Gastrocnemius medialis (tissue), 4 donors: ENCODE measurements at regions not wholly inside any gene's neighbourhood (a gene's known extent, or its start where the extent isn't known, plus 50 kb on each side); places are given as distances from the start of the nearest gene placed in this dataset.

ENCODE experiments used
- ATAC-seq, 2 donors: fragments of 150-250 bp; one replicate each; pipeline ENCODE4 v1.9.1; 2016
- DNase-seq, 2 donors: peaks; one replicate each; pipeline ENCODE4 v3.0.0-alpha.2; 2019
- H3K27ac ChIP-seq, 4 donors: fragments of 200-600 bp; sonication (generic); 1 replicate in 1 of 4; 2 replicates in 3 of 4; pipeline ENCODE4 v1.5.1; 2016 to 2018; ENCODE audit warnings: mild to moderate bottlenecking in 2 of 4, moderate library complexity in 1 of 4
- H3K27me3 ChIP-seq, 3 donors: fragments of 200-600 bp; sonication (generic) in 2 of 3; 1 replicate in 1 of 3; 2 replicates in 2 of 3; pipeline versions ENCODE4 v1.5.1 to v1.6.0; 2016 to 2019; ENCODE audit warnings: mild to moderate bottlenecking in 1 of 3, moderate library complexity in 1 of 3
- H3K36me3 ChIP-seq, 2 donors: fragments of 200-600 bp; sonication (generic) in 1 of 2; one replicate each; pipeline ENCODE4 v1.5.1; 2017 to 2018
- H3K4me1 ChIP-seq, 2 donors: fragments of 200-600 bp; sonication (generic) in 1 of 2; one replicate each; pipeline ENCODE4 v1.5.1; 2016 to 2017; ENCODE audit warnings: mild to moderate bottlenecking in 2 of 2
- H3K4me3 ChIP-seq, 4 donors: fragments of 200-600 bp; sonication (generic) in 3 of 4; 1 replicate in 1 of 4; 2 replicates in 3 of 4; pipeline ENCODE4 v1.5.1; 2016 to 2019; ENCODE audit warnings: mild to moderate bottlenecking in 2 of 4
- H3K9me3 ChIP-seq, 3 donors: fragments of 200-600 bp; sonication (generic) in 2 of 3; 1 replicate in 1 of 3; 2 replicates in 2 of 3; pipeline ENCODE4 v1.5.1; 2016 to 2019
- POLR2A ChIP-seq, 2 donors: fragments of 450-650 bp; IDR thresholded peaks; one replicate each; pipeline ENCODE4 v1.6.1; 2017; ENCODE audit warnings: antibody characterized with exemption in 2 of 2, mild to moderate bottlenecking in 2 of 2, moderate library complexity in 2 of 2
- in situ Hi-C, 4 donors: fragments of 200-750 bp; cut with MboI; loops; one replicate each; pipeline versions ENCODE4 v1.15.0 to v1.8.0; 2017; ENCODE audit warnings: low sequenced_read_pairs in 4 of 4
- intact Hi-C: fragments of 100-400 bp; cut with DNase I; formaldehyde crosslinking; loops from one replicate; pipeline ENCODE4 v1.15.1; 2023; ENCODE audit warnings: low total_unique reads
- TF ChIP-seq, protein P1 (sequence below), 5 experiments: fragments of 450-650 bp in 3 of 5; fragments of 200-600 bp in 2 of 5; sonication (generic) in 2 of 5; IDR thresholded peaks in 4 of 5; conservative IDR thresholded peaks in 1 of 5; 1 replicate in 4 of 5; 2 replicates in 1 of 5; pipeline ENCODE4 v1.5.1; 2016 to 2019; ENCODE audit warnings: antibody characterized with exemption in 5 of 5, mild to moderate bottlenecking in 3 of 5, moderate library complexity in 3 of 5

DNA sequence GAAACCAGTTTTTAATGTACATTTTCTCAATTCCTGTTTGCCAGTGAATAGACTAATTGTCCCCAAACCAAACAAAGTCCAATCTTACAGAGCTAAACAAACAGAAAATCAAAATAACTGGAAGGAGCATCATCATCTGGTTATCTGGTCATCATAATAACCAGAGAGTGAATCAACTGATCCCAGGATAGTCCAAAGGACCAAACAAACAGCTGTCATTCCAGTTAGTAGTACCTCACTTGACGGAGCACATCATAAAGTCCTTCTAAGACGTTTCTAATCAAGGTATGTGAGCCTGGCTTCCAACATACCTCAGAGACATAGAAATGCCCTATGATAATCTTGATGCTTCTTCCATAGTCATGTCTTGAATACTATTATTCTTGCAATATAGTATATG is 240.5 kb downstream of the LTN1 start:
- Histone ChIP-seq H3K27ac (no peak overlapping the region), H3K9me3 (no peaks in the 10 kb centered on the region), H3K27me3 (no peaks in the 10 kb centered on the region), H3K4me3 (no peak overlapping the region), H3K4me1 (peaks cover 0 to 9% of the 10 kb centered on the region in 2 donors), H3K36me3 (no peaks in the 10 kb centered on the region)
- in situ Hi-C loops (no loop called here), intact Hi-C loops (no loop called here)
- DNase-seq (no peak), ATAC-seq (no peak)
- no peak for TF ChIP-seq POLR2A (IDR thresholded peaks at IDR 0.05)
- TF ChIP-seq, protein P1, sequence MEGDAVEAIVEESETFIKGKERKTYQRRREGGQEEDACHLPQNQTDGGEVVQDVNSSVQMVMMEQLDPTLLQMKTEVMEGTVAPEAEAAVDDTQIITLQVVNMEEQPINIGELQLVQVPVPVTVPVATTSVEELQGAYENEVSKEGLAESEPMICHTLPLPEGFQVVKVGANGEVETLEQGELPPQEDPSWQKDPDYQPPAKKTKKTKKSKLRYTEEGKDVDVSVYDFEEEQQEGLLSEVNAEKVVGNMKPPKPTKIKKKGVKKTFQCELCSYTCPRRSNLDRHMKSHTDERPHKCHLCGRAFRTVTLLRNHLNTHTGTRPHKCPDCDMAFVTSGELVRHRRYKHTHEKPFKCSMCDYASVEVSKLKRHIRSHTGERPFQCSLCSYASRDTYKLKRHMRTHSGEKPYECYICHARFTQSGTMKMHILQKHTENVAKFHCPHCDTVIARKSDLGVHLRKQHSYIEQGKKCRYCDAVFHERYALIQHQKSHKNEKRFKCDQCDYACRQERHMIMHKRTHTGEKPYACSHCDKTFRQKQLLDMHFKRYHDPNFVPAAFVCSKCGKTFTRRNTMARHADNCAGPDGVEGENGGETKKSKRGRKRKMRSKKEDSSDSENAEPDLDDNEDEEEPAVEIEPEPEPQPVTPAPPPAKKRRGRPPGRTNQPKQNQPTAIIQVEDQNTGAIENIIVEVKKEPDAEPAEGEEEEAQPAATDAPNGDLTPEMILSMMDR (IDR thresholded peaks at IDR 0.05 in 4 of 5, conservative IDR thresholded peaks at IDR 0.05 in 1 of 5) = no peak

DNA sequence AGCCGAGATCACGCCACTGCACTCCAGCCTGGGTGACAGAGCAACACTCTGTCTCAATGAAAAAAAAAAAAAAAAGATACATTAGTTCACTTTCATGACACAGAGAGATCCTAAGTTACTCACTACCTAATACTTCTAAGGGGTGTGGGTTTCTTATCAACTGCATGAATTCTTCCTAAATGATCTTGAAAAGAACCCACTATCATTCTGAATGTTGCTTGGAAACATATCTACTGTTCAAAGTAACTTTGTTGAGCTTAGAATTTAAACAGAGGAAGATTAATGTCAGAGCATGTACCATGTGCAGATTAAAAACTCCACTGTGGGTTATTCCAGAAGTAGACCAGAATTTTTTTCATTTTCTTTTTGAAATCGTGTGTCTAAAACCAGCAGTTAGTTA is 241.5 kb downstream of the LTN1 start:
- Histone ChIP-seq H3K36me3 (no peaks in the 10 kb centered on the region), H3K27me3 (no peaks in the 10 kb centered on the region), H3K9me3 (no peaks in the 10 kb centered on the region), H3K27ac (no peak overlapping the region), H3K4me1 (peaks cover 0 to 9% of the 10 kb centered on the region in 2 donors), H3K4me3 (no peak overlapping the region)
- no peak for DNase-seq
- in situ Hi-C loops = no loop called here
- no peak for ATAC-seq
- TF ChIP-seq, protein P1 (IDR thresholded peaks at IDR 0.05 in 4 of 5, conservative IDR thresholded peaks at IDR 0.05 in 1 of 5) = no peak
- no peak for TF ChIP-seq POLR2A (IDR thresholded peaks at IDR 0.05)
- intact Hi-C loops = no loop called here

DNA sequence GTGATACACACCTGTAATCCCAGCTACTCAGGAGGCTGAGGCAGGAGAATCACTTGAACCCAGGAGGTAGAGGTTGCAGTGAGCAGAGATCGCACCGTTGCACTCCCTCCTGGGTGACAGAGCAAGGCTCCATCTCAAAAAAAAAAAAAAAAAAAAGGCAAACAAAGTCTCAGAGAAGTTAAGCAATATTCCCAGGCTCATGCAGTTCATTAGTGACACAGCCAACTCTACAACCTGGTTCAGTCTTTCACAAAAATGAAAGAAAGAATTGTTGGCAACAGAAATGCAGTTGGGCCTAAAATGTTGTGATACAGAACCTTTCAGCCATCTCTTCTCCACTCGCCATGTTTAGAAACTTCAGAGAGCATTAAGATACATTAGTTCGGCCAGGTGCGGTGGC is 242.1 kb downstream of the LTN1 start:
- ATAC-seq (no peak), DNase-seq (no peak)
- no peaks in the 10 kb centered on the region for H3K9me3 ChIP-seq
- peaks cover 4 to 9% of the 10 kb centered on the region in 2 donors for H3K4me1 ChIP-seq
- H3K4me3 ChIP-seq = no peak overlapping the region
- intact Hi-C loops (no loop called here), in situ Hi-C loops (no loop called here)
- no peak overlapping the region for H3K27ac ChIP-seq
- TF ChIP-seq, protein P1 (IDR thresholded peaks at IDR 0.05 in 4 of 5, conservative IDR thresholded peaks at IDR 0.05 in 1 of 5) = no peak
- TF ChIP-seq POLR2A (IDR thresholded peaks at IDR 0.05) = no peak
- no peaks in the 10 kb centered on the region for H3K27me3 ChIP-seq
- H3K36me3 ChIP-seq = no peaks in the 10 kb centered on the region

DNA sequence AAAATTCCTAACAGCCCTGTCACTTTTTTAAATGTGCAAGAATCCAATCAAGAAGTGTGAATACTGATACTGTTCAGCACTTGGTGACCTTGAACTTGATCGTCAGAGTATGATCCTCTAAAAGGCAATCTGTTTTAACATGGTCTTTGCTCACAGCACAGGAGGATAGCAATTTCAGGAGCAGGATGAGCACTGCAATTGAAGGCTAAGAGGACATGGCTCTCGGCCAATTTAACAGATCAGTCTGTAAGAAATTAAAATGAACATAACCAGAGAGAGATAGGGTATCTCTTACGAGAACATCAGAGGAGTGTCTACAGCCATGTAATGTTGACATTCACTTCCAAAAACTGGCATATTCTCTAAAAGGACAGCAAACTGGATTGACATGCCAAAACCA is 243.1 kb downstream of the LTN1 start:
- no peaks in the 10 kb centered on the region for H3K36me3 ChIP-seq
- H3K9me3 ChIP-seq = no peaks in the 10 kb centered on the region
- DNase-seq (no peak), ATAC-seq (no peak)
- no peak for TF ChIP-seq POLR2A (IDR thresholded peaks at IDR 0.05)
- TF ChIP-seq, protein P1 (IDR thresholded peaks at IDR 0.05 in 4 of 5, conservative IDR thresholded peaks at IDR 0.05 in 1 of 5) = no peak
- H3K27me3 ChIP-seq = no peaks in the 10 kb centered on the region
- H3K4me3 ChIP-seq = no peak overlapping the region
- H3K4me1 ChIP-seq = peaks cover 0 to 9% of the 10 kb centered on the region in 2 donors
- no peak overlapping the region for H3K27ac ChIP-seq
- in situ Hi-C loops = loop anchor here (5.0 to 25.0 kb wide), 11 partner anchors 195 to 1905 kb away; partner anchors contain the start of gene ADAMTS1 (in 3 of the 4)
- intact Hi-C loops = loop anchor here (5.0 to 10.0 kb wide), 3 partner anchors 415 to 1902 kb away; partner anchors contain the start of gene ADAMTS1

DNA sequence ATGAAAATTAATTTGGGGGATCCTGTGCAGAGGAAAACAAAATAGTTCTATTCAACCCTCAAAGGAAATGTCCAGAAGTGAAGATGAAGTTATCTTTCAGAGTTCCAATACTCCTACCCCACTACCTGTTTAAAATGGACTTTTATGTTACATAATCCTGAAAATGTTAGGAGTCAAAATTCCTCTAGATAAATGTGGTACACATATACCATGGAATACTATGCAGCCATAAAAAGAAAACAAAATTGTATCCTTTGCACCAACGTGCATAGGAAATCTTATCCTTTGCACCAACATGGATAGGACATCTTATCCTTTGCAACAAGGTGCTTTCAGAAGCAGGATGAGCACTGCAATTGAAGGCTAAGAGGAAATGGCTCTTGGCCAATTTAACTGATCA is 245.2 kb downstream of the LTN1 start:
- H3K27me3 ChIP-seq = no peaks in the 10 kb centered on the region
- no peak overlapping the region for H3K4me3 ChIP-seq
- intact Hi-C loops = loop anchor here (5.0 to 10.0 kb wide), 3 partner anchors 413 to 1900 kb away; partner anchors contain the start of gene ADAMTS1
- no peaks in the 10 kb centered on the region for H3K36me3 ChIP-seq
- H3K4me1 ChIP-seq = peaks cover 3 to 9% of the 10 kb centered on the region in 2 donors
- DNase-seq (no peak), ATAC-seq (no peak)
- H3K9me3 ChIP-seq = no peaks in the 10 kb centered on the region
- H3K27ac ChIP-seq = no peak overlapping the region
- no peak for TF ChIP-seq POLR2A (IDR thresholded peaks at IDR 0.05)
- TF ChIP-seq, protein P1 (IDR thresholded peaks at IDR 0.05 in 4 of 5, conservative IDR thresholded peaks at IDR 0.05 in 1 of 5) = no peak
- in situ Hi-C loops = loop anchor here (5.0 to 25.0 kb wide), 11 partner anchors 197 to 1903 kb away; partner anchors contain the start of gene ADAMTS1 (in 3 of the 4)
